Panc1 (cell line): ENCODE measurements at regions not wholly inside any gene's neighbourhood (a gene's known extent, or its start where the extent isn't known, plus 50 kb on each side); places are given as distances from the start of the nearest gene placed in this dataset.

Experiments
- ATAC-seq: fragments of 200-7000 bp; cut with Tn5 transposase; 2 replicates; pipeline ENCODE4 v1.9.1; 2020; ENCODE audit warnings: mild to moderate bottlenecking, moderate library complexity
- BruUV-seq: library from RNA; stranded (reverse); fragments of 400-500 nt; replicated peaks from 2 replicates; lab custom pipeline; 2021; lab: Mats Ljungman, UMichigan
- CTCF ChIA-PET: fragments of 300-600 bp; sonication (Branson Sonifier 250); formaldehyde crosslinking; loops from one replicate; lab custom pipeline; 2022; ENCODE audit warnings: antibody characterized with exemption; lab: Charles Lee
- POLR2A ChIA-PET: fragments of 300-600 bp; sonication (Branson Sonifier 250); formaldehyde crosslinking; loops from one replicate; lab custom pipeline; 2022; ENCODE audit warnings: antibody characterized with exemption; lab: Charles Lee
- DNase-seq: peaks from one replicate; pipeline ENCODE4 v3.0.0-alpha.2; 2010; ENCODE audit warnings: low read depth, low spot score
- H3K27ac ChIP-seq: 2 replicates; pipeline ENCODE4 v1.5.1; 2011; ENCODE audit warnings: mild to moderate bottlenecking, low read length, inconsistent platforms
- H3K27me3 ChIP-seq: fragments of 200-500 bp; sonication (Bioruptor generic); 2 replicates; pipeline ENCODE4 v1.6.0; 2014; ENCODE audit warnings: low read length, inconsistent platforms; ENCODE audit not compliant: control insufficient read depth, insufficient read depth
- H3K36me3 ChIP-seq: fragments of 200-500 bp; sonication (Bioruptor generic); 2 replicates; pipeline ENCODE4 v1.5.1; 2014; ENCODE audit warnings: inconsistent platforms, mild to moderate bottlenecking, low read length, moderate library complexity; ENCODE audit not compliant: control insufficient read depth, insufficient read depth
- H3K4me1 ChIP-seq: 2 replicates; pipeline ENCODE4 v1.5.1; 2011; ENCODE audit warnings: inconsistent platforms, mild to moderate bottlenecking, low read length, moderate library complexity; ENCODE audit not compliant: control insufficient read depth, insufficient read depth
- H3K4me3 ChIP-seq, 2 experiments: 2 replicates each; pipeline ENCODE4 v1.5.1; 2011 to 2012; ENCODE audit warnings: low read depth in 2 of 2, low read length in 2 of 2, mild to moderate bottlenecking in 2 of 2, inconsistent platforms in 1 of 2, moderate library complexity in 1 of 2
- H3K9me3 ChIP-seq: fragments of 200-500 bp; sonication (Bioruptor generic); 2 replicates; pipeline ENCODE4 v1.5.1; 2014; ENCODE audit warnings: low read depth, mild to moderate bottlenecking, inconsistent platforms, low read length, moderate library complexity; ENCODE audit not compliant: control insufficient read depth, insufficient read depth
- CTCF ChIP-seq: fragments of 450-650 bp; IDR thresholded peaks from 2 replicates; pipeline ENCODE4 v1.5.1; 2017; ENCODE audit warnings: mild to moderate bottlenecking
- POLR2AphosphoS5 ChIP-seq: IDR thresholded peaks from 2 replicates; pipeline ENCODE4 v1.6.1; 2012; ENCODE audit warnings: mild to moderate bottlenecking, low read depth, low read length, moderate library complexity
- REST ChIP-seq, 2 experiments: IDR thresholded peaks; 2 replicates each; pipeline ENCODE4 v1.6.1; 2011 to 2012; ENCODE audit warnings: low read depth in 2 of 2, control low read depth in 1 of 2, low read length in 1 of 2, mild to moderate bottlenecking in 1 of 2, moderate library complexity in 1 of 2; ENCODE audit not compliant: insufficient read depth in 1 of 2
- SIN3A ChIP-seq: IDR thresholded peaks from 2 replicates; pipeline ENCODE4 v1.6.1; 2012; ENCODE audit warnings: low read depth, mild to moderate bottlenecking, low read length, moderate library complexity, borderline replicate concordance; ENCODE audit not compliant: insufficient read depth
- TCF7L2 ChIP-seq: IDR thresholded peaks from 2 replicates; pipeline ENCODE4 v1.6.1; 2011; ENCODE audit warnings: mild to moderate bottlenecking, low read depth, low read length, inconsistent platforms
- in situ Hi-C: cut with HindIII; loops from 2 replicates; pipeline ENCODE4 v1.10.0; 2016; ENCODE audit warnings: low sequenced_read_pairs, low pct_unique_long_range_greater_than_20kb
- intact Hi-C: fragments of 100-400 bp; cut with micrococcal nuclease; formaldehyde crosslinking; loops from one replicate; pipeline ENCODE4 v1.10.0; 2022; ENCODE audit not compliant: unreplicated experiment

GRCh38 chr5:123718238-123718637 is 206.3 kb downstream of the CSNK1G3 start:
- no peaks in the 10 kb centered on the region for H3K36me3 ChIP-seq
- no peak overlapping the region; the same call in 1 of the 2 replicates for H3K27ac ChIP-seq
- POLR2A ChIA-PET, result no interaction called here
- BruUV-seq, result no TSS peak
- peaks cover 18% of the 10 kb centered on the region; the same call in 1 of the 2 replicates for H3K9me3 ChIP-seq
- intact Hi-C loops, result no loop called here
- H3K27me3 ChIP-seq, result no peaks in the 10 kb centered on the region
- H3K4me1 ChIP-seq, result no peaks in the 10 kb centered on the region
- no peak for TF ChIP-seq SIN3A
- no peak for TF ChIP-seq REST (IDR thresholded peaks at IDR 0.05; ENCODE audit: insufficient read depth in 1 of 2, low read depth in 2 of 2, low read length in 1 of 2)
- no peak for TF ChIP-seq TCF7L2
- TF ChIP-seq CTCF, result no peak
- no peak for TF ChIP-seq POLR2AphosphoS5
- no peak overlapping the region for H3K4me3 ChIP-seq
- in situ Hi-C loops, result no loop called here
- CTCF ChIA-PET, result no interaction called here
- ATAC-seq (no peak), DNase-seq (no peak)

- CTCF ChIA-PET, result no interaction called here
- in situ Hi-C loops, result no loop called here
- intact Hi-C loops, result no loop called here
Measured at GRCh38 chr5:123717139-123717538, 205.2 kb downstream of the CSNK1G3 start.

More at GRCh38 chr5:123717139-123717538, 205.2 kb downstream of the CSNK1G3 start:
- POLR2A ChIA-PET, result no interaction called here
- Histone ChIP-seq H3K27me3 (no peaks in the 10 kb centered on the region), H3K27ac (no peak overlapping the region), H3K4me1 (no peaks in the 10 kb centered on the region), H3K9me3 (peaks cover 14% of the 10 kb centered on the region; the same call in 1 of the 2 replicates), H3K36me3 (no peaks in the 10 kb centered on the region), H3K4me3 (no peak overlapping the region)
- TF ChIP-seq REST (IDR thresholded peaks at IDR 0.05; ENCODE audit: insufficient read depth in 1 of 2, low read depth in 2 of 2, low read length in 1 of 2) (no peak), TCF7L2 (no peak), POLR2AphosphoS5 (no peak), SIN3A (no peak), CTCF (no peak)
- ATAC-seq (no peak), DNase-seq (no peak)
- BruUV-seq, result no TSS peak
